ENCODE measurements at regions not wholly inside any gene's neighbourhood (a gene's known extent, or its start where the extent isn't known, plus 50 kb on each side); places are given as distances from the start of the nearest gene placed in this dataset.

GRCh38 chr2:120661551-120661950, 74.1 kb upstream of the GLI2 start:
- TF ChIP-seq CTCF (conservative IDR thresholded peaks at IDR 0.05 in 1 of 2, IDR thresholded peaks at IDR 0.05 in 1 of 2; ENCODE audit: extremely low read depth in 1 of 2, insufficient read depth in 1 of 2, low read depth in 1 of 2, low read length in 2 of 2): no peak
- no peak for TF ChIP-seq EZH2 (IDR thresholded peaks at IDR 0.05; ENCODE audit: borderline replicate concordance, low read length)
